Uterus (tissue), 2 donors: ENCODE measurements at regions not wholly inside any gene's neighbourhood (a gene's known extent, or its start where the extent isn't known, plus 50 kb on each side); places are given as distances from the start of the nearest gene placed in this dataset.

Experiments used
- CTCF ChIP-seq, 4 experiments: fragments of 200-600 bp in 2 of 4; fragments of 450-650 bp in 2 of 4; sonication (generic) in 2 of 4; IDR thresholded peaks; one replicate each; pipeline ENCODE4 v1.5.1; 2016 to 2019; ENCODE audit warnings: antibody characterized with exemption in 4 of 4, mild to moderate bottlenecking in 2 of 4, moderate library complexity in 1 of 4
- POLR2A ChIP-seq, 2 donors: fragments of 450-650 bp; IDR thresholded peaks; one replicate each; pipeline ENCODE4 v1.6.1; 2016; ENCODE audit warnings: antibody characterized with exemption in 2 of 2, mild to moderate bottlenecking in 1 of 2, moderate library complexity in 1 of 2

GRCh38 chr7:155401884-155402283 lies 56.0 kb upstream of the EN2 start:
- TF ChIP-seq CTCF (IDR thresholded peaks at IDR 0.05) = no peak
- no peak for TF ChIP-seq POLR2A (IDR thresholded peaks at IDR 0.05)
